ENCODE measurements at regions not wholly inside any gene's neighbourhood (a gene's known extent, or its start where the extent isn't known, plus 50 kb on each side); places are given as distances from the start of the nearest gene placed in this dataset.

DNA sequence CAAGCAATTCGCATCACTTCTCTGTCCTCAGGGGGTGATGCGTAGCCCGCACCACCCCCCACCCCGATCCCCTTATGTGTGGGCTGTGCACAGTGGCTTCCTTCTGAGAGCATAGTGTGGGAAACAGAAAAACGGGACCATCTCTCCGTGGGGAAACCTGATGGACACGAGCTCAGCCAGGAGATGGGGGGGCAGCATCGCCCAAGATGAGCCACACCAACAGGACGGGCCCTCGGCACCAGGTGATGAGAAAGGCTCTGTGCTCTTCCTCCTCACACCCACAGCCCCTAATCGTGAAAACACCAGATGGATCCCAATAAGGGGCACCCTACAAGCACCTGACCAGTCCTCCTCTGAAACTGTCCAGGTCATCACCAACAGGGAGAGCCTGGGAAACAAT, 153.6 kb downstream of the SHANK2 start:
- TF ChIP-seq, protein P1, sequence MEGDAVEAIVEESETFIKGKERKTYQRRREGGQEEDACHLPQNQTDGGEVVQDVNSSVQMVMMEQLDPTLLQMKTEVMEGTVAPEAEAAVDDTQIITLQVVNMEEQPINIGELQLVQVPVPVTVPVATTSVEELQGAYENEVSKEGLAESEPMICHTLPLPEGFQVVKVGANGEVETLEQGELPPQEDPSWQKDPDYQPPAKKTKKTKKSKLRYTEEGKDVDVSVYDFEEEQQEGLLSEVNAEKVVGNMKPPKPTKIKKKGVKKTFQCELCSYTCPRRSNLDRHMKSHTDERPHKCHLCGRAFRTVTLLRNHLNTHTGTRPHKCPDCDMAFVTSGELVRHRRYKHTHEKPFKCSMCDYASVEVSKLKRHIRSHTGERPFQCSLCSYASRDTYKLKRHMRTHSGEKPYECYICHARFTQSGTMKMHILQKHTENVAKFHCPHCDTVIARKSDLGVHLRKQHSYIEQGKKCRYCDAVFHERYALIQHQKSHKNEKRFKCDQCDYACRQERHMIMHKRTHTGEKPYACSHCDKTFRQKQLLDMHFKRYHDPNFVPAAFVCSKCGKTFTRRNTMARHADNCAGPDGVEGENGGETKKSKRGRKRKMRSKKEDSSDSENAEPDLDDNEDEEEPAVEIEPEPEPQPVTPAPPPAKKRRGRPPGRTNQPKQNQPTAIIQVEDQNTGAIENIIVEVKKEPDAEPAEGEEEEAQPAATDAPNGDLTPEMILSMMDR (IDR thresholded peaks at IDR 0.05): no peak
- TF ChIP-seq POLR2A (IDR thresholded peaks at IDR 0.05) (no peak), EP300 (IDR thresholded peaks at IDR 0.05; ENCODE audit: low read depth) (no peak), POLR2AphosphoS5 (IDR thresholded peaks at IDR 0.05) (no peak)

Data from transverse colon (tissue), 4 donors.